C4-2B (cell line): ENCODE measurements at regions not wholly inside any gene's neighbourhood (a gene's known extent, or its start where the extent isn't known, plus 50 kb on each side); places are given as distances from the start of the nearest gene placed in this dataset.
"Not testable (repeated sequence)": the region's sequence is repeated elsewhere in the genome, so short reads cannot be mapped to it uniquely, and the experiment has no call there.

Experiments
- CTCF ChIP-seq: fragments of 450-650 bp; conservative IDR thresholded peaks from 2 replicates; pipeline ENCODE4 v1.5.1; 2017; ENCODE audit warnings: mild to moderate bottlenecking
- ZFX ChIP-seq: fragments of 450-650 bp; IDR thresholded peaks from 2 replicates; pipeline ENCODE4 v1.6.1; 2017

- TF ChIP-seq CTCF, ZFX: not testable (repeated sequence)
These were observed 264.5 kb upstream of the SGCG start for GRCh38 chr13:22916276-22916675.
